Upper lobe of right lung (tissue), 1 donor: ENCODE measurements at regions not wholly inside any gene's neighbourhood (a gene's known extent, or its start where the extent isn't known, plus 50 kb on each side); places are given as distances from the start of the nearest gene placed in this dataset.
"Not testable (repeated sequence)": the region's sequence is repeated elsewhere in the genome, so short reads cannot be mapped to it uniquely, and the experiment has no call there.

ENCODE experiments used
- ATAC-seq: fragments of 200-7000 bp; cut with Tn5 transposase; one replicate; pipeline ENCODE4 v1.9.1; 2020; ENCODE audit warnings: mild to moderate bottlenecking, moderate library complexity
- DNase-seq: peaks from one replicate; pipeline ENCODE4 v3.0.0-alpha.2; 2020
- H3K27ac ChIP-seq: fragments of 200-600 bp; one replicate; pipeline ENCODE4 v1.8.0; 2022
- H3K27me3 ChIP-seq: fragments of 200-600 bp; one replicate; pipeline ENCODE4 v1.8.0; 2022; ENCODE audit warnings: mild to moderate bottlenecking
- H3K36me3 ChIP-seq: fragments of 200-600 bp; one replicate; pipeline ENCODE4 v1.8.0; 2022
- H3K4me1 ChIP-seq: fragments of 200-600 bp; one replicate; pipeline ENCODE4 v1.8.0; 2022
- H3K4me3 ChIP-seq: fragments of 200-600 bp; one replicate; pipeline ENCODE4 v1.8.0; 2022; ENCODE audit warnings: mild to moderate bottlenecking
- H3K9me3 ChIP-seq: fragments of 200-600 bp; one replicate; pipeline ENCODE4 v1.8.0; 2022
- intact Hi-C: fragments of 100-400 bp; cut with DNase I; formaldehyde crosslinking; loops from one replicate; pipeline ENCODE4 v1.11.0; 2022
- TF ChIP-seq, protein P1 (sequence below): fragments of 200-600 bp; IDR thresholded peaks from one replicate; pipeline ENCODE4 v1.8.0; 2022; ENCODE audit warnings: antibody characterized with exemption
- donor health status: DM: no; HTN: yes; CAD: no; lungs with severe emphysema.

DNA sequence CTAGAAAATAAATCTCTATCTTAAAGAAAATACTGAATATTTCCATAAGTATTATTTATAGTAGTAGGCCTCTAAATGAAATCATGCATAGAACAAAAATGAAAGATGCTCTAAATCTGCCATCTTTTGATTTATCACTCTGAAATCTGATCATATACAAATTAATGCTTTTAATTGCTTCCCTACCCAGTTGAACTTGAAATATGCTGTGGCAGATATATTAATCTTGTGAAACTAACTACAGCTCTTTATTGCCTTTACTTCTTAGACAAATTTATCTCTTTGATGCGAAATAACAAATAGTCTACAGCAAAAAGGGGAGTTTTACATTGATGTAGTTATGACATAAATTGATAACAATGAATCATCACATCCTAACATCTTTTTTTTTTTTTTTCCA lies 510.7 kb upstream of the SLITRK6 start:
- no peaks in the 10 kb centered on the region for H3K4me1 ChIP-seq
- H3K36me3 ChIP-seq: no peaks in the 10 kb centered on the region
- no peak overlapping the region for H3K4me3 ChIP-seq
- no peaks in the 10 kb centered on the region for H3K9me3 ChIP-seq
- intact Hi-C loops: no loop called here
- no peaks in the 10 kb centered on the region for H3K27me3 ChIP-seq
- H3K27ac ChIP-seq: no peak overlapping the region
- DNase-seq (no peak), ATAC-seq (no peak)
- TF ChIP-seq, protein P1, sequence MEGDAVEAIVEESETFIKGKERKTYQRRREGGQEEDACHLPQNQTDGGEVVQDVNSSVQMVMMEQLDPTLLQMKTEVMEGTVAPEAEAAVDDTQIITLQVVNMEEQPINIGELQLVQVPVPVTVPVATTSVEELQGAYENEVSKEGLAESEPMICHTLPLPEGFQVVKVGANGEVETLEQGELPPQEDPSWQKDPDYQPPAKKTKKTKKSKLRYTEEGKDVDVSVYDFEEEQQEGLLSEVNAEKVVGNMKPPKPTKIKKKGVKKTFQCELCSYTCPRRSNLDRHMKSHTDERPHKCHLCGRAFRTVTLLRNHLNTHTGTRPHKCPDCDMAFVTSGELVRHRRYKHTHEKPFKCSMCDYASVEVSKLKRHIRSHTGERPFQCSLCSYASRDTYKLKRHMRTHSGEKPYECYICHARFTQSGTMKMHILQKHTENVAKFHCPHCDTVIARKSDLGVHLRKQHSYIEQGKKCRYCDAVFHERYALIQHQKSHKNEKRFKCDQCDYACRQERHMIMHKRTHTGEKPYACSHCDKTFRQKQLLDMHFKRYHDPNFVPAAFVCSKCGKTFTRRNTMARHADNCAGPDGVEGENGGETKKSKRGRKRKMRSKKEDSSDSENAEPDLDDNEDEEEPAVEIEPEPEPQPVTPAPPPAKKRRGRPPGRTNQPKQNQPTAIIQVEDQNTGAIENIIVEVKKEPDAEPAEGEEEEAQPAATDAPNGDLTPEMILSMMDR: no peak

DNA sequence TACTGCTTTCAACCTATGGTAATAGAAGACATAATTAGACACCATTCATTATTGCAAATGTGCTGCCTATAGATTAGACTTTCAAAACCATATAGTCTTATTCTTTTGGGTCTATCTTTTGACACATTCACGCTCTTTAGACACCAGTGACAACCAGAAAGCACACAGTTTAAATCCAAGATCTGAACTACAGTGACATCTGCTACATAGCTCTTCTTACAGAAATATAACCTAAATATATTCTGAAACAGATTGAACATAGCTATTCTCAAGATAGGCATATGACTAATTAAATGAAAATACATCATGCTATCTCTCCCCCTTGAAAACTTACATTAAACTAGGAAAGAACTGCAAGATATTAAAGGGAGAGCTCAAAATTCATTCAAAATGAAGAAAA lies 514.2 kb upstream of the SLITRK6 start:
- intact Hi-C loops: no loop called here
- TF ChIP-seq, protein P1: no peak
- Histone ChIP-seq H3K27ac (no peak overlapping the region), H3K9me3 (no peaks in the 10 kb centered on the region), H3K36me3 (no peaks in the 10 kb centered on the region), H3K4me3 (no peak overlapping the region), H3K27me3 (no peaks in the 10 kb centered on the region), H3K4me1 (no peaks in the 10 kb centered on the region)
- no peak for ATAC-seq
- DNase-seq: no peak

DNA sequence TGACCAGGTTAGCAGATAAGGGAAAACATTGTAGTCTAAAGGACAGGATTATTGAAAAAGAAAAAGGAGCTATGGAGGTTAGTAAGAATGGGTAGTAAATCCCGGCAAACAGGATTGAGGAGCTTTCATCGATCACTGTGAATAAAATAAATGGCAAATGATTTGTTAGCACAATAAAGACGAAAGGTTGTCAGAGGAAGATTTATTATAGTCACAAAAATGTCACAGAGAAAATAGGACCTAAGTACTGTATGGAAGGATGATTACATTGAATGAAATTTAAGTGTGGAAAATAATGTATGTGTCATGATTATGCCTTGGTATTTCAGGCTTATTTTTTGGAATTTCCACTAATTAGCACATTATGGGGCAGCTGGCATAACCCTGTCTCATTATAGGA lies 519.2 kb upstream of the SLITRK6 start:
- H3K27ac ChIP-seq: no peak overlapping the region
- no peak for DNase-seq
- no peaks in the 10 kb centered on the region for H3K27me3 ChIP-seq
- H3K4me3 ChIP-seq: no peak overlapping the region
- H3K9me3 ChIP-seq: no peaks in the 10 kb centered on the region
- TF ChIP-seq, protein P1: no peak
- intact Hi-C loops: no loop called here
- ATAC-seq: no peak
- no peaks in the 10 kb centered on the region for H3K36me3 ChIP-seq
- no peaks in the 10 kb centered on the region for H3K4me1 ChIP-seq

DNA sequence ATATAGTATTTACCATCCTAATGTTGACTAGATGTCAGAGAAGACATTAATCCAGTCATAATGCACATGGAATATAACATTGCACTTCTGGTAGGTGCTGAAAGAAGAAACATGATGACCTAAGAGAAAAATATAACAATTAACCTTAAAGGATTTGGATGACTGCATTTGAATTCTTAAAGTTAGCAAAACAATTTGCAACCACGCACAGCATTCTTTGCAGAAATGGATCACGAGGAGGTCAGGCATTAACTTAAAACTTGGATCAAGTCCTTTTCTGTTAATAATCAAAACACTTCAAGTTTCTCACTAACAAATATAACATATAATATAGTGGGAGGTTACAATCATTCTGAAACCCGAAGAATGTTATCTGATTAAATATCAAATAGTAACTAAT lies 525.0 kb upstream of the SLITRK6 start:
- ATAC-seq (no peak), DNase-seq (no peak)
- intact Hi-C loops: no loop called here
- Histone ChIP-seq H3K36me3 (no peaks in the 10 kb centered on the region), H3K27ac (no peak overlapping the region), H3K4me3 (no peak overlapping the region), H3K9me3 (no peaks in the 10 kb centered on the region), H3K4me1 (no peaks in the 10 kb centered on the region), H3K27me3 (no peaks in the 10 kb centered on the region)
- TF ChIP-seq, protein P1: no peak

DNA sequence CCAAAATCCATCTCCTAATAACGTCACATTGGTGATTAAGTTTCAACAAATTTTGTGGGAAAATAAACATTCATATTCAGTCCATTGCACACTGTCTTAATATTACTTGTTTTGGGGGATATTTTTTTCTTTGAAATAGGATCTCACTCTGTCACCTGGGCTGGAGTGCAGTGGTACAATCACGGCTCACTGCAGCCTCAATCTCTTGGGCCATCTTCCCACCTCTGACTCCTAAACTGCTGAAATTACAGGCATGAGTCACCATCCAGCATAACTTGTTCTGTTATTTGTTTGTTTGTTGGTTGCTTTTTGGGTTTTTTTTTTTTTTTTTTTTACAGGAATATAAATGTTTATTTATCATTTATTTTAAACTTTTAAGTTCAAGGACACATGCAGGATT lies 556.1 kb upstream of the SLITRK6 start:
- Histone ChIP-seq H3K27me3 (no peaks in the 10 kb centered on the region), H3K9me3 (no peaks in the 10 kb centered on the region), H3K4me1 (no peaks in the 10 kb centered on the region), H3K27ac (no peak overlapping the region), H3K4me3 (no peak overlapping the region), H3K36me3 (no peaks in the 10 kb centered on the region)
- ATAC-seq: no peak
- DNase-seq: no peak
- intact Hi-C loops: no loop called here
- TF ChIP-seq, protein P1: no peak

DNA sequence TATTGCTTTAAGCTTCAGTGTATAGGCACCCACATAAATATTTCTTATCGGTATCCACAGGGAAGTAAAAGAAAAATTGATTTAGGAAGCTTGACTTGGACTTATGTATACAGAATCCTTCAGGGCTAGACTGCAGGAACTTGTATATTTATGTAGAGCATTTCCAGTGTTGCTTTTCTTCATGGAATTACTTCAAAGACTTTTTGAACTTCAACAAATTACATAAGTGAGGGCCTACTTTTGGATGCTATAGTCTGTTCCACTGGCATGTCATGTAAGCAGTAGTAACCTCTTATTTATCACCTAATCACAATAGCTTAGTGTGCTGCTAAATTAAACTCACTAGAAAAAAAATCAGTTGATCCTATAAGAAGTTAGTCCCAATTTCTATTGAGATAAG lies 557.9 kb upstream of the SLITRK6 start:
- Histone ChIP-seq H3K4me1 (no peaks in the 10 kb centered on the region), H3K4me3 (no peak overlapping the region), H3K9me3 (no peaks in the 10 kb centered on the region), H3K27me3 (no peaks in the 10 kb centered on the region), H3K36me3 (no peaks in the 10 kb centered on the region), H3K27ac (no peak overlapping the region)
- TF ChIP-seq, protein P1: no peak
- intact Hi-C loops: no loop called here
- DNase-seq: no peak
- ATAC-seq: no peak

DNA sequence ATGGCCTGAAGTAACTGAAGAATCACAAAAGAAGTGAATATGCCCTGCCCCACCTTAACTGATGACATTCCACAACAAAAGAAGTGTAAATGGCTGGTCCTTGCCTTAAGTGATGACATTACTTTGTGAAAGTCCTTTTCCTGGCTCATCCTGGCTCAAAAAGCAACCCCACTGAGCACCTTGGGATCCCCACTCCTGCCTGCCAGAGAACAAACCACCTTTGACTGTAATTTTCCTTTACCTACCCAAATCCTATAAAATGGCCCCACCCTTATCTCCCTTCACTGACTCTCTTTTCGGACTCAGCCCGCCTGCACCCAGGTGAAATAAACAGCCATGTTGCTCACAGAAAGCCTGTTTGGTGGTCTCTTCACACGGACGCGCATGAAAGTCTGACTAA lies 564.5 kb upstream of the SLITRK6 start:
- DNase-seq, H3K4me3 ChIP-seq, intact Hi-C loops, H3K27me3 ChIP-seq, H3K9me3 ChIP-seq, H3K4me1 ChIP-seq, ATAC-seq, H3K36me3 ChIP-seq, H3K27ac ChIP-seq: not testable (repeated sequence)
